ENCODE measurements at regions not wholly inside any gene's neighbourhood (a gene's known extent, or its start where the extent isn't known, plus 50 kb on each side); places are given as distances from the start of the nearest gene placed in this dataset.

- no peak for DNase-seq
These were observed 393.5 kb upstream of the ADARB2 start for GRCh38 chr10:2130705-2131305.

- no peak for DNase-seq
These were observed 391.7 kb upstream of the ADARB2 start for GRCh38 chr10:2128991-2129390.

- no peak for DNase-seq
These were observed 386.8 kb upstream of the ADARB2 start for GRCh38 chr10:2124135-2124534.

GRCh38 chr10:2122431-2123124 lies 385.3 kb upstream of the ADARB2 start:
- DNase-seq = no peak

GRCh38 chr10:2121929-2122328 lies 384.6 kb upstream of the ADARB2 start:
- DNase-seq = no peak

- no peak for DNase-seq
These were observed 384.0 kb upstream of the ADARB2 start for GRCh38 chr10:2121315-2121714.

GRCh38 chr10:2120746-2121145 lies 383.4 kb upstream of the ADARB2 start:
- no peak for DNase-seq

GRCh38 chr10:2119316-2119715 lies 382.0 kb upstream of the ADARB2 start:
- no peak for DNase-seq

GRCh38 chr10:2118201-2118600 lies 380.9 kb upstream of the ADARB2 start:
- no peak for DNase-seq

- no peak for DNase-seq
These were observed 380.3 kb upstream of the ADARB2 start for GRCh38 chr10:2117641-2118040.

- no peak for DNase-seq
These were observed 374.6 kb upstream of the ADARB2 start for GRCh38 chr10:2111965-2112364.

GRCh38 chr10:2108496-2108895 lies 371.2 kb upstream of the ADARB2 start:
- DNase-seq = no peak

GRCh38 chr10:2106641-2107040 lies 369.3 kb upstream of the ADARB2 start:
- DNase-seq = no peak

GRCh38 chr10:2099321-2099720 lies 362.0 kb upstream of the ADARB2 start:
- DNase-seq = no peak

GRCh38 chr10:2097937-2098336 lies 360.6 kb upstream of the ADARB2 start:
- no peak for DNase-seq

- DNase-seq = no peak
These were observed 356.8 kb upstream of the ADARB2 start for GRCh38 chr10:2094171-2094570.

GRCh38 chr10:2083591-2083990 lies 346.3 kb upstream of the ADARB2 start:
- no peak for DNase-seq

GRCh38 chr10:2081501-2081900 lies 344.2 kb upstream of the ADARB2 start:
- no peak for DNase-seq

- DNase-seq = no peak
These were observed 342.3 kb upstream of the ADARB2 start for GRCh38 chr10:2079603-2080078.

- DNase-seq = no peak
These were observed 339.9 kb upstream of the ADARB2 start for GRCh38 chr10:2077231-2077630.

- DNase-seq = no peak
These were observed 339.2 kb upstream of the ADARB2 start for GRCh38 chr10:2076528-2076927.

GRCh38 chr10:2067015-2067414 lies 329.7 kb upstream of the ADARB2 start:
- no peak for DNase-seq

GRCh38 chr10:2054728-2055127 lies 317.4 kb upstream of the ADARB2 start:
- DNase-seq = no peak

- DNase-seq = no peak
These were observed 316.5 kb upstream of the ADARB2 start for GRCh38 chr10:2053805-2054204.

GRCh38 chr10:2051108-2051507 lies 313.8 kb upstream of the ADARB2 start:
- no peak for DNase-seq

All from activated CD4-positive, alpha-beta T cell treated with anti-CD3 and anti-CD28 coated beads, Interleukin-2, amount 50 U/mL, for 1 hour (primary cell).